OCI-LY1 (cell line): ENCODE measurements at regions not wholly inside any gene's neighbourhood (a gene's known extent, or its start where the extent isn't known, plus 50 kb on each side); places are given as distances from the start of the nearest gene placed in this dataset.
"Not testable (repeated sequence)": the region's sequence is repeated elsewhere in the genome, so short reads cannot be mapped to it uniquely, and the experiment has no call there.

Experiments
- CTCF ChIP-seq: fragments of 200-600 bp; sonication (generic), shearing (Covaris generic); IDR thresholded peaks from 2 replicates; pipeline ENCODE4 v1.5.1; 2017; ENCODE audit warnings: mild to moderate bottlenecking, antibody characterized with exemption, low read length, moderate library complexity, mixed read lengths
- EZH2 ChIP-seq: fragments of 200-600 bp; sonication (generic), shearing (Covaris generic); IDR thresholded peaks from 2 replicates; pipeline ENCODE4 v1.8.0; 2017; ENCODE audit warnings: borderline replicate concordance, mixed run types, mild to moderate bottlenecking, antibody characterized with exemption, low read length, moderate library complexity, mixed read lengths

- not testable (repeated sequence) for TF ChIP-seq EZH2, CTCF
Measured at GRCh38 chr1:206380163-206380790, 90.0 kb upstream of the IKBKE start.
